Stimulated activated naive CD8-positive, alpha-beta T cell treated with anti-CD3 and anti-CD28 coated beads, Interleukin-15, Interleukin-2, amounts not matched to agents 100 ng/mL and 50 ng/mL, for 24 hours (primary cell): ENCODE measurements at regions not wholly inside any gene's neighbourhood (a gene's known extent, or its start where the extent isn't known, plus 50 kb on each side); places are given as distances from the start of the nearest gene placed in this dataset.
"Not testable (repeated sequence)": the region's sequence is repeated elsewhere in the genome, so short reads cannot be mapped to it uniquely, and the experiment has no call there.

Experiments
- H3K27ac Mint-ChIP-seq: one replicate; pipeline ENCODE4 v1.8.0; 2021; ENCODE audit warnings: mild to moderate bottlenecking, mixed read lengths
- H3K27me3 Mint-ChIP-seq: one replicate; pipeline ENCODE4 v1.8.0; 2021; ENCODE audit warnings: mixed read lengths
- H3K36me3 Mint-ChIP-seq: one replicate; pipeline ENCODE4 v1.8.0; 2021; ENCODE audit warnings: low read depth, mixed read lengths
- H3K4me1 Mint-ChIP-seq: one replicate; pipeline ENCODE4 v1.8.0; 2021; ENCODE audit warnings: low read depth, mixed read lengths
- H3K4me3 Mint-ChIP-seq: one replicate; pipeline ENCODE4 v1.8.0; 2021; ENCODE audit warnings: mild to moderate bottlenecking, mixed read lengths
- H3K9me3 Mint-ChIP-seq: one replicate; pipeline ENCODE4 v1.8.0; 2021; ENCODE audit warnings: mixed read lengths

DNA sequence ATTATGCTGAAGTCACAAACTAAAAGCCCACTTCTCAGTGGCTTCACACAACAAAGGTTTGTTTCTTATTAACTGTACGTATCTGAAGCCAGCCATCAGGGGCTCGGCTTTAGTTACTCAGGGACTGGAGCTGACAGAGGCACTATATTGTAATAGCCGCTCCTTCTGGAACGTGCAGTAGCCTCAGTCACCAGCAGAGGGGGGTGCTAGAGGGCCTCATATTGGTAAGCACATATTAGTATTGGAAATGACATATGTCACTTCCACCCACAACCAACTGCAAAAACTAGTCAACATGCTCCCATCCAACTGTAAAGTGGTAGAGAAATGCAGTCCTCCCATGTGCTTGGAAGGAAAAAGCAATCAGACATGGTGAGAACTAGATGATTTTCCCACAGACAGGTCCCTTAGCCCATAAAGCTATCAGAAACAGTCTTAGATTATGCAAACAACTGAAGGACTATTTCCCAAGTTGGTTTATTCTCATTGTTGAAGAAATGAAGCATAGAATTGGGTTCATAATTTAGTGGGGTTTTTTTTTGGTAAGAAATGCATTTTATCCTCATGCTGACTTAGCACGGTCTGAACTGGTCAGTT lies 183.6 kb upstream of the G2E3 start:
- Mint-ChIP-seq H3K27ac (no peak overlapping the region), H3K4me1 (no peaks in the 10 kb centered on the region), H3K4me3 (no peak overlapping the region), H3K27me3 (peaks cover 19% of the 10 kb centered on the region), H3K36me3 (no peaks in the 10 kb centered on the region), H3K9me3 (no peaks in the 10 kb centered on the region)

DNA sequence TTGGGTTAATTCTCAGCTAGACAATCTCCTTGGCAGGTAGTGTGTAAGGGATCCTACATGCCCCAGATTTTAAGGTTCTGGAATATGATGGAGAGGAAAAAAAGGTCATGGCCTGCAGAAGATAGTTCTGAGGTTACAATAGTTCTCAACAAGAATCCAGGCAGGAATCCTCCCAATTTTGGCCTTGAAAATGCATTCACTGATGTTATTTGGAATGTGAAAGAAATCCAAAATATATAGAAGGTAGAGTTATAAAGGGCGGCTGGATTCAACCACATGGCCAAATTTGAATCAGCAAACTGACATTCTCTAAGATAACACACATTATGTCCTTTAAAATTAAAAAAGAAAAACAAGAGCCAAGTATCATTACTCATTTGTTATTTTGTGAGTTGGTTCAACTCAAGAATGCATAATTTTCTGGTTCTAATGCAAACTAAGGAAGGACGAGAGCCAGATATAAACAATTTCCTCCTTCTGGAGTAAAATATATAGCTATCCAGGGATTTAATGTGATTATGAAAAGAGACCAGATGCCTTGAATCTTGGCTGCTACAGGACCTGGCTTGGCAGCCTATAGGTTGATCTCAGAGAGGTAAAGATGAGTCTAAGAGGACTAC lies 177.0 kb upstream of the G2E3 start:
- Mint-ChIP-seq H3K27me3 (peaks cover 24% of the 10 kb centered on the region), H3K4me1 (no peaks in the 10 kb centered on the region), H3K36me3 (no peaks in the 10 kb centered on the region), H3K9me3 (no peaks in the 10 kb centered on the region), H3K4me3 (no peak overlapping the region), H3K27ac (no peak overlapping the region)

DNA sequence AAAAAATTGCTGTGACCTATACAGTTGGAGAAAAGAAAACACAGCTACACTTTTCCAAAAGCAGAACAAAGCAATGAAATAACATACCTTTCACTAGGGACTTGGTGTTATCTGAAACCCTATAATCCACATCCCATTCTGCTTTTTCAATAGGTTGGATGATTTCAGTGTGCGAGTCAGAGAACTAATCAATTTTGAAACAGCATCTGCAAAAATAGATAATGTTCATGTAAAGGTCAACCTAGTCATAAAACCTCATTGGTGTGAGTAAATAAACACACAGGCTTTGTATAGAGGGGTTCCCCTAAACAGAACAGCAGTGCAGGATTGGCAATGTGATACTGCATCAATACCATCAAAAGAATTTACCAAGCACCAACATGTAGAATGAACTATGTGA lies 173.0 kb upstream of the G2E3 start:
- Mint-ChIP-seq H3K27ac (no peak overlapping the region), H3K4me3 (no peak overlapping the region), H3K36me3 (no peaks in the 10 kb centered on the region), H3K4me1 (no peaks in the 10 kb centered on the region), H3K27me3 (peaks cover 11% of the 10 kb centered on the region), H3K9me3 (no peaks in the 10 kb centered on the region)

DNA sequence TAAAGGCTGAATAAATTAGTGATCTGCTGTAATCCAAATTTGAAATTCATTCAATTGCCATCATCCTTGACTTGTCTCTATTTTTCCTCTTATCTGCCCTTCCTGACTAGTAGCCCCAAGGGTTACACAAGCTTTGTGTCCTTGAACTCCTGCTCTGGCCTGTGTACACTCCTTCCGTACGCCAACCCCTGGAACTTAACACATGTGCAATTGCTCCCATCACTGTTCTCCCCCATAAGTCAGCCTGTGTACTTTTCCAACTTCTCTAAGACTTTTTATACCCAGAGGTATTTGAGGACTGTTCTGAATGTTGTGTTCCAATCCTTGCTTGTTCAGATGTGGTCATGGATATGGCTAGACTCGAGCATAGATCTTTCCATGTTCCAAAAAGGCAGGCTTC lies 171.1 kb upstream of the G2E3 start:
- Mint-ChIP-seq H3K27ac (no peak overlapping the region), H3K27me3 (peaks cover 11% of the 10 kb centered on the region), H3K4me1 (no peaks in the 10 kb centered on the region), H3K4me3 (no peak overlapping the region), H3K36me3 (no peaks in the 10 kb centered on the region), H3K9me3 (no peaks in the 10 kb centered on the region)

DNA sequence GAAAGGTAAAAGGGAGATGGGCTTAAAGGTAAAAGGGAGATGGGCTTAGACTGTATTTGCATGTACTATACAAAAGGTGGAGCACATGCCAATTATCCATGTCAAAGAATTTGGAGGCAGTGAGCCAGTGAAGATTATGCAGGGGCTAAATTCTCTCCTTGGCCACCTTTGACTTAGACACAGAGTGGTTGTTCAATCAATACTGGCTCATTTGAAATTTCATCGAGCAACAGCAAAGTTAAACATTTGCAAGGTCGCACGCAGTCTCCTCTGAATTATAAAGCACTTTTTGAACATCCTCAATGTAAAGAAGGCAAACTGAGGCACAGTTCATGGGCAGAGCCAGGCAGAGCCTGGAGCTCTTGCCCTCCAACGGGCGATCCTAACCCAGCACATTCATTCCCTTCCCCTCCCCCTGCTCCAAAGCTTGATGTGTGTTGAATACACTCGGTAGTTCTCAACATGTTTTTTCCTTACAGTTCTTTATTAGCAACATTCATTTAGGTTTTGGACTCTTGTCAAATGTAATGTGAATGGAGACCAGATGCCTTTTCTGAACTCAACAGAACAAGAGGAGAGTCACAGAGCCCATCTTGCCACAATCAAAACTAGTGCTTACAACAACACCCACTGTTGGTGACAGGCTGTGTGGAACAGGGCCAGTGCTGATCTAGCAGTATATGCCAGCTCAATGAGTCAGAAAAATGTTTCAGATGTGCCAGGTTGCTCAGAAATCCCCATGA lies 169.7 kb upstream of the G2E3 start:
- H3K9me3 Mint-ChIP-seq, result no peaks in the 10 kb centered on the region
- no peaks in the 10 kb centered on the region for H3K4me1 Mint-ChIP-seq
- H3K36me3 Mint-ChIP-seq, result no peaks in the 10 kb centered on the region
- H3K4me3 Mint-ChIP-seq, result no peak overlapping the region
- H3K27ac Mint-ChIP-seq, result no peak overlapping the region
- no peaks in the 10 kb centered on the region for H3K27me3 Mint-ChIP-seq

DNA sequence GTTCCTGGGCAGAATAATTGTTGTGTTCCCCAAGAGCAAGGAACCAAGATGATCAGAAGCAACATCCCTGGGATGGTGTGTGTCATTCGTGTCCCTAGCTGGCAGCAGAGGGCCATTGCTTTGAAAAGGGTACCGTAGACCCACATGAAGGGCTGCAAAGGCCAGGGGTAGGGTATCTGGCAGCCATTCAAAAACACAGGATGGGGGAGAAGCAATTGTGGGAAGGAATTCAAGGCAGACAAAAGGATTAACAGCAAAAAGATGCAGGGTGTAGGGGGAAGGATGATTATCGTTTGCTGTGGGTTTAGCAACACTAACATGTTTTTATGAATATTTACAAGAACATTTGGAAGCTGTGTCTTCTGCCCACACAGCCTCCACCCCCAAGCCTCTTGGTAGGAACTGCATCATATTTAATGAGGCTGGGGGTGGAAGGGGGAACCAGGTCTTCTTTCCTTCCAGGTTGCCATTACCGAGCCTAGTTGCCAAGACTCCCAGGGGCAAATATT lies 169.0 kb upstream of the G2E3 start:
- H3K27ac Mint-ChIP-seq, result no peak overlapping the region
- H3K36me3 Mint-ChIP-seq, result no peaks in the 10 kb centered on the region

DNA sequence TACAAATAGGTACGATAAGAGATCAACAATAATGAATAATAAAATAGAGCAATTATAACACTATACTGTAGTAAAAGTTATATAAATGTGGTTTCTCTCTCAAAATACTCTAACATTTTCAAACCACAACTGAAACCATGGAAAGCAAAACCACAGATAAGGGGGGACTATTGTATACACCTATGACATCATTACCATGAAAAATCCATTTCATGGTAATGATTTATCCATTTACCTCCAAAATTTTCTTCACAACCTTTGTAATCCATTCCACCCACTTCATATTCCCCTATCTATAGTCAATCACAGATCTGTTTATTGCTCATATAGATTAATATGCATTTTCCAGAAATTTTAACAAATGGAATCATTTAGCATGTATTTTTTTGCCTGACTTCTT lies 163.9 kb upstream of the G2E3 start:
- peaks cover 22% of the 10 kb centered on the region for H3K27me3 Mint-ChIP-seq
- no peaks in the 10 kb centered on the region for H3K9me3 Mint-ChIP-seq
- H3K36me3 Mint-ChIP-seq, result no peaks in the 10 kb centered on the region
- H3K4me1 Mint-ChIP-seq, result no peaks in the 10 kb centered on the region
- no peak overlapping the region for H3K27ac Mint-ChIP-seq
- H3K4me3 Mint-ChIP-seq, result no peak overlapping the region

More for the DNA sequence above, 169.0 kb upstream of the G2E3 start:
- no peaks in the 10 kb centered on the region for H3K27me3 Mint-ChIP-seq
- no peaks in the 10 kb centered on the region for H3K9me3 Mint-ChIP-seq
- H3K4me3 Mint-ChIP-seq, result no peak overlapping the region
- H3K4me1 Mint-ChIP-seq, result no peaks in the 10 kb centered on the region

DNA sequence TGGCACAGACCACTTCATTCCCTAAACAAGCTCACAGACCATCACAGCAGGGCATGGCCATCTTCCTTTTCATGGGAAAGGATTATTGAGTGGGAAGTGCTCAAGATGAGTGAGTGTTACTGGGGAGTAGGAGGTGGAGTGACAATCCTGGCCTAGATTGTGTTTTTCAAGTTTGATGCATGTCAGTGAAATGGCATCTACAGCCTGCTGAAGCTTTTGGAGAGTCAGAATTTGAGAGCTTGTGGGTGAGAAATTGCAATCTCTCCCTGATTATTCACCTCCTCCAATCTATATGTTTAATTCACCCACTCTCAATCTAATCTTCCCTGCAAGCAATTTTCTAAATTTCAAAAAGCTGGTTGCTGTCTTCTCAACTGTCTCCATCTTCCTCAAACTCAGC lies 156.1 kb upstream of the G2E3 start:
- Mint-ChIP-seq H3K9me3 (no peaks in the 10 kb centered on the region), H3K27me3 (peaks cover 16% of the 10 kb centered on the region), H3K4me3 (no peak overlapping the region), H3K36me3 (no peaks in the 10 kb centered on the region), H3K27ac (no peak overlapping the region), H3K4me1 (no peaks in the 10 kb centered on the region)

DNA sequence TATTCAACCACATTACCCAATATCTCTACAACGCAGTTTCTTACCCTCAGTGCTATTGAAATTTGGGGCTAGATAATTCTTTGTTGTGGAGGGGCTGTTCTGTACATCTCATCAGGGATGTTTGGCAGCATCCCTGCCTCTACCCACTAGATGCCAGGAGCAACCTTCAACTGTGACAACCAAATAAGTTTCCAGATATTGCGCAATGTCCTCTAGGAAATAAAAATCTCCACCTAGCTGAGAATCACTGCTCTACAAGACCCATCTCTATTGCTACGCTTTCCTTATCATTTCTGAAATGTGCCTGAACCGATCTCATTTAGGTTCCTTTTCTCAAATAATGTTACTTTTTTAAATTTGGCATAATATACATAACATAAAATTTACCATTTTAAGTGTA lies 155.2 kb upstream of the G2E3 start:
- no peaks in the 10 kb centered on the region for H3K4me1 Mint-ChIP-seq
- no peaks in the 10 kb centered on the region for H3K36me3 Mint-ChIP-seq
- H3K27ac Mint-ChIP-seq, result no peak overlapping the region
- peaks cover 15% of the 10 kb centered on the region for H3K27me3 Mint-ChIP-seq
- H3K4me3 Mint-ChIP-seq, result no peak overlapping the region
- H3K9me3 Mint-ChIP-seq, result no peaks in the 10 kb centered on the region

DNA sequence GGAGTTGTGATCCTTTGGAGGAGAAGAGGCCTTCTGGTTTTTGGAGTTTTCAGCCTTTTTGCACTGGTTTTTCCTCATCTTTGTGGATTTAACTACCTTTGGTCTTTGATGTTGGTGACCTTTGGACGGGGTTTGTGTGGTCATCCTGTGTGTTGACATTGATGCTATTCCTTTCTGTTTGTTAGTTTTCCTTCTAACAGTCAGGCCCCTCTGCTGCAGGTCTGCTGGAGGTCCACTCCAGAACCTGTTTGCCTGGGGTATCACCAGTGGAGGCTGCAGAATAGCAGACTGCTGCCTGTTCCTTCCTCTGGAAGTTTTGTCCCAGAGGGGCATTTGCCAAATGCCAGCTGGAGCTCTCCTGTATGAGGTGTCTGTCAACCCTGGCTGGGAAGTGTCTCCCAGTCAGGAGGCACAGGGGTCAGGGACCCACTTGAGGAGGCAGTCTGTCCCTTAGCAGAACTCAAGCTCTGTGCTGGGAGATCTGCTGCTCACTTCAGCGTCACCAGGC lies 149.4 kb upstream of the G2E3 start:
- not testable (repeated sequence) for H3K9me3 Mint-ChIP-seq, H3K27ac Mint-ChIP-seq, H3K4me1 Mint-ChIP-seq, H3K4me3 Mint-ChIP-seq, H3K27me3 Mint-ChIP-seq, H3K36me3 Mint-ChIP-seq

DNA sequence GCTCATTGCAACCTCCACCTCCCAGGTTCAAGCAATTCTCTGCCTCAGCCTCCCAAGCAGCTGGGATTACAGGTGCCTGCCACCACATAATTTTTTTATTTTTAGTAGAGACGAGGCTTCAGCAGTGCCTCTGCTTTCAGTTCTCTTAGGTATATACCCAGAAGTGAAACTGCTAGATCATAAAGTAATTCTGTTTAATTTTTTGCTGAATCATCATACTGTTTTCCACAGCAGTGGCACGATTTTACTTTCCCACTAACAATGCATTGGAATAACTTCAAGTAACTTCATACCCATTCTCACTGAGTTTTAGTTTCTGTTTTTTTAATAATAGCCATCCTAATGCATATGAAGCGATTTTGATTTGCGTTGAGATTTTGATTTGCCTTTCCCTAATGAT lies 148.0 kb upstream of the G2E3 start:
- Mint-ChIP-seq H3K4me1 (no peaks in the 10 kb centered on the region), H3K36me3 (no peaks in the 10 kb centered on the region), H3K27me3 (peaks cover 8% of the 10 kb centered on the region), H3K4me3 (no peak overlapping the region), H3K9me3 (no peaks in the 10 kb centered on the region), H3K27ac (no peak overlapping the region)

DNA sequence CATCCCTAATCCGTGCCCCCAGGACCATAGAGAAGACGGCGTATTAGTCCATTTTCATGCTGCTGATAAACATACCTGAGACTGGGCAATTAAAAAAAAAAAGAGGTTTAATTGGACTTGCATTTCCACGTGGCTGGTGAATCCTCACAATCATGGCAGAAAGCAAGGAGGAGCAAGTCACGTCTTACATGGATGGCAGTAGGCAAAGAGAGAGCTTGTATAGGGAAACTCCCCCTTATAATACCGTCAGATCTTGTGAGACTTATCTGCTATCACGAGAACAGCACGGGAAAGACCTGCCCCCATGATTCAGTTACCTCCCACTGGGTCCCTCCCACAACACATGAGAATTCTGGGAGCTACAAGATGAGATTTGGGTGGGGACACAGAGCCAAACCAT lies 145.8 kb upstream of the G2E3 start:
- not testable (repeated sequence) for H3K4me3 Mint-ChIP-seq, H3K27ac Mint-ChIP-seq, H3K4me1 Mint-ChIP-seq, H3K36me3 Mint-ChIP-seq, H3K27me3 Mint-ChIP-seq, H3K9me3 Mint-ChIP-seq

DNA sequence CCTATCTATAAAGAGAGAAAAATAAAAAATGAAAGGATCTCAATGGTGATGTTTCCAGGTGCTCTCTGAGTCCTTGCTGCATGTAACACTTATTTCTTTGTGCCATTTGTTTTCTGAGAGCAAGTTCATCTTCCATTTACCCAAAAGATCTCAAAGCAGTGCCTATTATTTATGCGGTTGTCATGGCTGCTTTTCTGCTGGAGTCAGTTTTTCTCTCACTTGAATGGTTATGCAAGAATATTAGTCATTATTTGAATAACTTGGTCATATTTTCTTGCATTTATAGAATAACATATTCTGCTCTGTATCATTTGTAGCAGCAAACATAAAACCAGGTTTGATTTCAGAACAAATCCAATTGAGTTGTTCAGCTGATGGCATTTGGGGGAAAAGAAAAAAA lies 141.8 kb upstream of the G2E3 start:
- H3K4me3 Mint-ChIP-seq, result no peak overlapping the region
- no peak overlapping the region for H3K27ac Mint-ChIP-seq
- H3K36me3 Mint-ChIP-seq, result no peaks in the 10 kb centered on the region
- H3K9me3 Mint-ChIP-seq, result no peaks in the 10 kb centered on the region
- peaks cover under 1% of the 10 kb centered on the region for H3K27me3 Mint-ChIP-seq
- no peaks in the 10 kb centered on the region for H3K4me1 Mint-ChIP-seq

DNA sequence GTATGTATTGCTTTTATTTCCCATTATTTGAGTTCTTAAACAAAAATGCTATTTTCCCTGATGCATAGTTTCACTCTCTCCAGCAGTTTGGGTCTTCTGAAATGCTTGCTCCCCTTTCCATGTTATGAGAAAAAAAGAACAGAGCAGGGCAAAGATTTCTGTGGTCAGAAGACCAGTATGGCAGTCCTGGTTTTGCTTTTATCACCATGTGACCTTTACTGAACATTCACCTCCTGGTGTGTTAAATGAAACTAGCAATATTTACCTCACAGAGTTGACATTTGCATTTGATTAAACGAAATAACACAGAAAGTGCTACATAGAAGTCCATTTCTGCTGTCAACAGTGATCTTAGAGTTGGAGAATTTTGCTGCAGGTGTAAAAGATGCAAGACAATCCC lies 141.0 kb upstream of the G2E3 start:
- no peaks in the 10 kb centered on the region for H3K9me3 Mint-ChIP-seq
- no peak overlapping the region for H3K4me3 Mint-ChIP-seq
- H3K36me3 Mint-ChIP-seq, result no peaks in the 10 kb centered on the region
- no peaks in the 10 kb centered on the region for H3K4me1 Mint-ChIP-seq
- H3K27ac Mint-ChIP-seq, result no peak overlapping the region
- peaks cover 4% of the 10 kb centered on the region for H3K27me3 Mint-ChIP-seq

DNA sequence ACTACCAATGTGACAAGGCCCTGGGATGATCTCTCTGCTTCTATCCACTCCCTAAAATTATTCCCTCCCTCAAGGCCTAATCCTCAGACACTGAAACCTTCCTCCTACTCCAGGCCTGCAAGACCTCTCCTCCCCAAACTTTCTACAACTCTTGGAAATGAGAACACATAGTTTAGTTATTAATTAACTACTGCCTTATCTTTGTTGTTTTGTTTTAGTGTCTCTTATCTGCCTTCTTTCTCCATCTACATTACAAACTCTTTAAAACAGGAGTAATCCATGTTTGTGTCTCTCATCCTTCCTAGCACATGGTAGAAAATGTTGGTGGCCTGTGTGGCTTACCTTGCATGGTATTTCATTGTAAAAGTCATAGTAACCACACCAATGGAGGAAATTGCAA lies 139.9 kb upstream of the G2E3 start:
- H3K27ac Mint-ChIP-seq, result no peak overlapping the region

More for the DNA sequence above, 139.9 kb upstream of the G2E3 start:
- Mint-ChIP-seq H3K9me3 (no peaks in the 10 kb centered on the region), H3K4me1 (no peaks in the 10 kb centered on the region), H3K36me3 (no peaks in the 10 kb centered on the region), H3K4me3 (no peak overlapping the region), H3K27me3 (peaks cover 9% of the 10 kb centered on the region)
